ENCODE measurements at regions not wholly inside any gene's neighbourhood (a gene's known extent, or its start where the extent isn't known, plus 50 kb on each side); places are given as distances from the start of the nearest gene placed in this dataset.

GRCh38 chr2:185471441-185471840 lies 267.2 kb upstream of the FSIP2 start:
- ChIA-PET CTCF (no interaction called here), POLR2A (no interaction called here)
- TF ChIP-seq CTCF (IDR thresholded peaks at IDR 0.05; ENCODE audit: insufficient read depth, low read length, missing control alignments): no peak
- no peak for DNase-seq (ENCODE audit: low read depth, low spot score)
- no peak overlapping the region for H3K4me3 ChIP-seq (ENCODE audit: low read depth, low read length)

DNA sequence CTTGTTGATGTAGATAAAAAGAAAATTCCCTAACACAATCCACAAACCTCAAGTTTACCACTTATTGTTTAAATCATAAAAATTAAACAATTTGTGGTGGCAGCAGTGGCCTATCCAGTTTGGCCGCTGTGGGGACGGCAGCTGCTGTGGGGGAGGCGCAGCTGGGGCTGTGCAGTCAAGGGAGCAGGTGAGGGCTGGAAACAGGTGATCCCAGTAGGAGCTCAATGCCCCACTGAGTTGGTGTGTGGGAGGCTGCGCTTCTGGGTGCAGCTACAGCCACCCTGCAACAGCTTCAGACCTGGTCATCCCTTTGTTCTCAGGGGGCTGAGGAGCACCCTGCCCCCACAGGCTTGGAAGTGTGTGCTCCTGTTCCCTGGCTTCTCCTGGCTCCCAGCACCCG lies 266.0 kb upstream of the FSIP2 start:
- ChIA-PET POLR2A (no interaction called here), CTCF (no interaction called here)
- DNase-seq (ENCODE audit: low read depth, low spot score): no peak
- TF ChIP-seq CTCF (IDR thresholded peaks at IDR 0.05; ENCODE audit: insufficient read depth, low read length, missing control alignments): no peak
- no peak overlapping the region for H3K4me3 ChIP-seq (ENCODE audit: low read depth, low read length)

GRCh38 chr2:185473838-185474237 lies 264.8 kb upstream of the FSIP2 start:
- no peak for TF ChIP-seq CTCF (IDR thresholded peaks at IDR 0.05; ENCODE audit: insufficient read depth, low read length, missing control alignments)
- ChIA-PET POLR2A (no interaction called here), CTCF (no interaction called here)
- H3K4me3 ChIP-seq (ENCODE audit: low read depth, low read length): no peak overlapping the region
- DNase-seq (ENCODE audit: low read depth, low spot score): no peak

DNA sequence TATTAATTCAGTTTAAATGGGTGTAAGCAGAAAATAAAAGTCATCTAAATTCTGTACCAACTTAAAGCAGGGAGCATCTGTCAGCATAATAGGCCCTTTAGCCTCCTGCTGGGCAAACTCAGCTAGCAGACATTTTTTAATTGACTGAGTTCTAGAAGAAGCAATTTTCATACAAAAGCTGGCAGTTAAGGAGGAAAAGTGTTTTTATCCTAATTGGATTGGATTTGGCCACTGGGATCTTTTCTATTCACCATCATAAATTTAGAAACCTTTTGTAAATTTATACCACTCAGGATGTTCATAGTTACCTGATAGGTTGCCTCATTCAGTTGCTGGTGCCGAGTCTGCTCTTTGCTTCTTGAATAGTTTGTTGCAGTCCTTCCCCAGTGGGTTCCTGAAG lies 262.7 kb upstream of the FSIP2 start:
- no peak for DNase-seq (ENCODE audit: low read depth, low spot score)
- no peak for TF ChIP-seq CTCF (IDR thresholded peaks at IDR 0.05; ENCODE audit: insufficient read depth, low read length, missing control alignments)
- H3K4me3 ChIP-seq (ENCODE audit: low read depth, low read length): no peak overlapping the region
- ChIA-PET CTCF (no interaction called here), POLR2A (no interaction called here)

DNA sequence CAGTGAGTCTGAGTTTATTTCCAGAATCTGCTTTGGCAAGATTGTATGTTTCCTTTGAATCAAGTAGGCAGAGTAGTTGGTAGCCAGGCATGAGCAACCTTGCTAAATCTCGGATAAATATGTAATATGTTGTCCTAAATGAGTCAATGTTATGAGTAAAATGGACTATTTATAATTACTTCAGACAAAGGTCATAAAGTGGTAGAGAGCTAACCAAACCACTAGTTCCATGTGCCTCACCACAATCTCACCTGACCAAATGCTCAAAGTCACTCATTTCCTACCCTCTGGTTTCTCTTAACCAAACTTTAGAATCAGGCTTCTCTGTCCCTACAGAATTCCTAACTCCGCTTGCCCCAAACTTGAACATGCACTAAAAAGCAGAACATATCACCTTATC lies 261.2 kb upstream of the FSIP2 start:
- DNase-seq (ENCODE audit: low read depth, low spot score): no peak
- H3K4me3 ChIP-seq (ENCODE audit: low read depth, low read length): no peak overlapping the region
- ChIA-PET POLR2A (no interaction called here), CTCF (no interaction called here)
- TF ChIP-seq CTCF (IDR thresholded peaks at IDR 0.05; ENCODE audit: insufficient read depth, low read length, missing control alignments): no peak

- DNase-seq (ENCODE audit: low read depth, low spot score): no peak
- no peak for TF ChIP-seq CTCF (IDR thresholded peaks at IDR 0.05; ENCODE audit: insufficient read depth, low read length, missing control alignments)
- POLR2A ChIA-PET: no interaction called here
- CTCF ChIA-PET: no interaction called here
- no peak overlapping the region for H3K4me3 ChIP-seq (ENCODE audit: low read depth, low read length)
Measured at GRCh38 chr2:185484602-185485001, 254.0 kb upstream of the FSIP2 start.

Measured in AG04449 (cell line).